GM23338 (cell line): ENCODE measurements at regions not wholly inside any gene's neighbourhood (a gene's known extent, or its start where the extent isn't known, plus 50 kb on each side); places are given as distances from the start of the nearest gene placed in this dataset.
A peak's percentile ranks its signal among the peaks of the same experiment; 100 is the strongest.

Experiments
- ATAC-seq: fragments of 200-7000 bp; cut with Tn5 transposase; 3 replicates; pipeline ENCODE4 v1.9.1; 2020
- DNase-seq: peaks from one replicate; pipeline ENCODE4 v3.0.0-alpha.2; 2015; ENCODE audit warnings: low spot score
- H2AFZ ChIP-seq: fragments of 200-600 bp; sonication (generic); 2 replicates; pipeline ENCODE4 v1.8.0; 2016; ENCODE audit warnings: antibody characterized with exemption, mild to moderate bottlenecking, moderate library complexity
- H3F3A ChIP-seq: fragments of 200-600 bp; sonication (generic); replicated peaks from 2 replicates; pipeline ENCODE4 v1.8.0; 2017; ENCODE audit warnings: antibody characterized with exemption, mixed run types, low read depth
- H3K27ac ChIP-seq: fragments of 200-600 bp; sonication (generic); 2 replicates; pipeline ENCODE4 v1.6.1; 2016; ENCODE audit warnings: low read depth
- H3K27me3 ChIP-seq: fragments of 200-600 bp; sonication (generic); 2 replicates; pipeline ENCODE4 v1.8.0; 2016; ENCODE audit warnings: mild to moderate bottlenecking, mixed run types, moderate library complexity; ENCODE audit not compliant: insufficient read depth
- H3K36me3 ChIP-seq: fragments of 200-600 bp; sonication (generic); 2 replicates; pipeline ENCODE4 v1.8.0; 2016; ENCODE audit warnings: mild to moderate bottlenecking; ENCODE audit not compliant: insufficient read depth
- H3K4me1 ChIP-seq: fragments of 200-600 bp; sonication (generic); 2 replicates; pipeline ENCODE4 v1.8.0; 2016; ENCODE audit warnings: mild to moderate bottlenecking, moderate library complexity; ENCODE audit not compliant: insufficient read depth
- H3K4me2 ChIP-seq: fragments of 200-600 bp; sonication (generic); 2 replicates; pipeline ENCODE4 v1.7.1; 2017; ENCODE audit warnings: mixed run types
- H3K4me3 ChIP-seq: fragments of 200-600 bp; sonication (generic); 2 replicates; pipeline ENCODE4 v1.6.1; 2016; ENCODE audit warnings: mixed run types
- H3K79me2 ChIP-seq: fragments of 200-600 bp; sonication (generic); replicated peaks from 2 replicates; pipeline ENCODE4 v1.8.0; 2017; ENCODE audit warnings: mild to moderate bottlenecking; ENCODE audit not compliant: insufficient read depth
- H3K9me2 ChIP-seq: fragments of 200-600 bp; sonication (generic); 2 replicates; pipeline ENCODE4 v1.8.0; 2017; ENCODE audit not compliant: insufficient read depth
- H4K20me1 ChIP-seq: fragments of 200-600 bp; sonication (generic); replicated peaks from 2 replicates; pipeline ENCODE4 v1.8.0; 2017; ENCODE audit warnings: mild to moderate bottlenecking; ENCODE audit not compliant: insufficient read depth
- H3K27ac Mint-ChIP-seq: 2 replicates; pipeline ENCODE4 v1.8.0; 2020; ENCODE audit warnings: inconsistent platforms, mild to moderate bottlenecking, moderate library complexity, mixed read lengths
- H3K27me3 Mint-ChIP-seq: 3 replicates; pipeline ENCODE4 v1.8.0; 2022; ENCODE audit warnings: low read depth, mild to moderate bottlenecking, moderate library complexity, mixed read lengths, inconsistent platforms; ENCODE audit not compliant: insufficient read depth, poor library complexity
- H3K36me3 Mint-ChIP-seq: 3 replicates; pipeline ENCODE4 v1.8.0; 2021; ENCODE audit warnings: low read depth, mild to moderate bottlenecking, inconsistent platforms, moderate library complexity, mixed read lengths
- H3K4me1 Mint-ChIP-seq: 3 replicates; pipeline ENCODE4 v1.8.0; 2020; ENCODE audit warnings: mild to moderate bottlenecking, inconsistent platforms, mixed read lengths
- H3K4me3 Mint-ChIP-seq: 3 replicates; pipeline ENCODE4 v1.8.0; 2021; ENCODE audit warnings: moderate library complexity, mild to moderate bottlenecking, inconsistent platforms, mixed read lengths
- H3K9me3 Mint-ChIP-seq: 3 replicates; pipeline ENCODE4 v1.8.0; 2020; ENCODE audit warnings: moderate library complexity, mild to moderate bottlenecking, inconsistent platforms, mixed read lengths
- EZH2 ChIP-seq: fragments of 200-600 bp; sonication (generic); IDR thresholded peaks from one replicate; pipeline ENCODE4 v1.8.0; 2017; ENCODE audit warnings: antibody characterized with exemption, mild to moderate bottlenecking, low read depth; ENCODE audit not compliant: unreplicated experiment
- JUNB ChIP-seq: IDR thresholded peaks from one replicate; pipeline ENCODE4 v1.6.1; 2016; ENCODE audit warnings: antibody characterized with exemption; ENCODE audit not compliant: unreplicated experiment
- NANOG ChIP-seq: IDR thresholded peaks from 2 replicates; pipeline ENCODE4 v1.6.1; 2016; ENCODE audit warnings: antibody characterized with exemption, borderline replicate concordance
- STAT1 ChIP-seq: IDR thresholded peaks from one replicate; pipeline ENCODE4 v1.6.1; 2016; ENCODE audit warnings: antibody characterized with exemption; ENCODE audit not compliant: unreplicated experiment
- ZNF114 ChIP-seq: fragments of 250-450 bp; sonication (Bioruptor Pico); IDR thresholded peaks from 2 replicates; pipeline ENCODE4 v1.5.0; 2020; ENCODE audit warnings: mild to moderate bottlenecking, moderate library complexity
- ZNF331 ChIP-seq: fragments of 250-450 bp; sonication (Bioruptor Pico); IDR thresholded peaks from 2 replicates; pipeline ENCODE4 v1.5.0; 2020; ENCODE audit warnings: low read depth, mild to moderate bottlenecking, moderate library complexity
- ZNF462 ChIP-seq: fragments of 250-450 bp; sonication (Bioruptor Pico); IDR thresholded peaks from 2 replicates; pipeline ENCODE4 v1.5.0; 2020; ENCODE audit warnings: mild to moderate bottlenecking, moderate library complexity

- TF ChIP-seq EZH2 = no peak
- no peak for TF ChIP-seq STAT1
- no peak for TF ChIP-seq NANOG
- TF ChIP-seq ZNF331 (CRISPR knock-in tag) = no peak
These were observed 56.5 kb upstream of the JADE2 start (continued) for GRCh38 chr5:134468921-134469400.

- Mint-ChIP-seq H3K27ac (peak overlapping the region; percentile 88), H3K4me1 (peaks cover 22% of the 10 kb centered on the region), H3K4me3 (peak overlapping the region; percentile 87), H3K36me3 (peaks cover 3% of the 10 kb centered on the region; the same call in 1 of the 3 replicates), H3K27me3 (peaks cover 4% of the 10 kb centered on the region), H3K9me3 (peaks cover 6% of the 10 kb centered on the region)
- no peaks in the 10 kb centered on the region for H3K79me2 ChIP-seq
- H3K36me3 ChIP-seq = no peaks in the 10 kb centered on the region
- no peaks in the 10 kb centered on the region for H3K9me2 ChIP-seq
- ATAC-seq (no peak), DNase-seq (no peak)
- H3K4me3 ChIP-seq = peak overlapping the region; percentile 95
- peak overlapping the region; percentile 100 for H3K4me2 ChIP-seq
- peak overlapping the region; percentile 99 for H3K27ac ChIP-seq
- TF ChIP-seq ZNF462 (no peak), ZNF114 (CRISPR knock-in tag) (no peak), JUNB (no peak)
- no peaks in the 10 kb centered on the region for H4K20me1 ChIP-seq
- H3K27me3 ChIP-seq = no peaks in the 10 kb centered on the region
- 0 out of 2 replicates have a peak overlapping the region, but pooled peaks have one; percentile 53 for H2AFZ ChIP-seq
- peaks cover 15% of the 10 kb centered on the region for H3F3A ChIP-seq
- peaks cover 16% of the 10 kb centered on the region for H3K4me1 ChIP-seq
These were observed 55.5 kb upstream of the CDKN2AIPNL start for GRCh38 chr5:134467231-134467630.
